ENCODE measurements at regions not wholly inside any gene's neighbourhood (a gene's known extent, or its start where the extent isn't known, plus 50 kb on each side); places are given as distances from the start of the nearest gene placed in this dataset.
A peak's percentile ranks its signal among the peaks of the same experiment; 100 is the strongest.
"Not testable (repeated sequence)": the region's sequence is repeated elsewhere in the genome, so short reads cannot be mapped to it uniquely, and the experiment has no call there.

DNA sequence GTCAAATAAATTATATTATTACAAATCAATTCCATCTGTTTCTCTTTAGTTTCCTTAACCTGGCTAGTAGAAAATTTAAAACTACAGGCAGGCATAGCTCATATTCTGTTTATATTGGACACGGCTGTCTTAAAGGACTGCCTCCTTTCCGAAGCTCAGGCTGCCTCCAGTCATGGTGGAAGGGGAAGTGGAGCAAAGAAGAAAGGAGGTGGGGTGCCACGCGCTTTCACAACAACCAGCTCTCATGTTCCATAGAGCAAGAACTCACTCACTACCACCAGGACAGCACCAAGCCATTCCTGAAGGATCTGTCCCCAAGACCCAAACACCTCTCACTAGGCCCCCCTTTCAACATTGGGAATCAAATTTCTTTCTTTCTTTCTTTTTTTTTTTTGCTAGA, 149.3 kb upstream of the KCNJ18 start:
- no peaks in the 10 kb centered on the region for H3K4me1 ChIP-seq (ENCODE audit: insufficient read depth, insufficient read length)
- H3K9me3 ChIP-seq (ENCODE audit: insufficient read depth, low read length): peaks cover 17% of the 10 kb centered on the region
- no peak for DNase-seq (ENCODE audit: low read depth, low spot score)
- no peak for TF ChIP-seq SUZ12 (IDR thresholded peaks at IDR 0.05; ENCODE audit: extremely low read depth, insufficient read depth, insufficient read length)
- TF ChIP-seq ZNF274 (IDR thresholded peaks at IDR 0.05; ENCODE audit: low read depth, low read length): no peak
- TF ChIP-seq YY1 (IDR thresholded peaks at IDR 0.05; ENCODE audit: insufficient read depth, insufficient read length): no peak
- H3K9ac ChIP-seq (ENCODE audit: insufficient read length, low read depth): no peak overlapping the region
- no peaks in the 10 kb centered on the region for H3K27me3 ChIP-seq (ENCODE audit: insufficient read depth, insufficient read length)
- peaks cover 51% of the 10 kb centered on the region for H3K36me3 ChIP-seq (ENCODE audit: insufficient read depth, insufficient read length, low read length)
- H3K4me3 ChIP-seq (ENCODE audit: insufficient read length, low read depth): no peak overlapping the region

DNA sequence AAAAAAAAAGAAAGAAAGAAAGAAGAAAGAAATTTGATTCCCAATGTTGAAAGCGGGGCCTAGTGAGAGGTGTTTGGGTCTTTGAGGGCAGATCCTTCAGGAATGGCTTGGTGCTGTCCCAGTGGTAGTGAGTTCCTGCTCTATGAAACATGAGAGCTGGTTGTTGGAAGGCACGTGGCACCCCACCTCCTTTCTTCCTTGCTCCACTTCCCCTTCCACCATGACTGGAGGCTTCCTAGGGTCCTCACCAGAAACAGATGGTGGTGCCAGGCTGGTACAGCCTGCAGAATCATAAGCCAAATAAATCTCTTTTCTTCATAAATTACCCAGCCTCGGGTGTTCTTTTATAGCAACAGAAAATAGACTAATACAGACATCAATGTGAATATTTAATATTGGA, 147.3 kb upstream of the KCNJ18 start:
- Histone ChIP-seq H3K36me3 (ENCODE audit: insufficient read depth, insufficient read length, low read length) (peaks cover 66% of the 10 kb centered on the region), H3K4me1 (ENCODE audit: insufficient read depth, insufficient read length) (no peaks in the 10 kb centered on the region), H3K4me3 (ENCODE audit: insufficient read length, low read depth) (no peak overlapping the region), H3K9ac (ENCODE audit: insufficient read length, low read depth) (no peak overlapping the region), H3K9me3 (ENCODE audit: insufficient read depth, low read length) (no peaks in the 10 kb centered on the region), H3K27me3 (ENCODE audit: insufficient read depth, insufficient read length) (no peaks in the 10 kb centered on the region)
- no peak for DNase-seq (ENCODE audit: low read depth, low spot score)
- no peak for TF ChIP-seq ZNF274 (IDR thresholded peaks at IDR 0.05; ENCODE audit: low read depth, low read length)
- TF ChIP-seq SUZ12 (IDR thresholded peaks at IDR 0.05; ENCODE audit: extremely low read depth, insufficient read depth, insufficient read length): no peak

DNA sequence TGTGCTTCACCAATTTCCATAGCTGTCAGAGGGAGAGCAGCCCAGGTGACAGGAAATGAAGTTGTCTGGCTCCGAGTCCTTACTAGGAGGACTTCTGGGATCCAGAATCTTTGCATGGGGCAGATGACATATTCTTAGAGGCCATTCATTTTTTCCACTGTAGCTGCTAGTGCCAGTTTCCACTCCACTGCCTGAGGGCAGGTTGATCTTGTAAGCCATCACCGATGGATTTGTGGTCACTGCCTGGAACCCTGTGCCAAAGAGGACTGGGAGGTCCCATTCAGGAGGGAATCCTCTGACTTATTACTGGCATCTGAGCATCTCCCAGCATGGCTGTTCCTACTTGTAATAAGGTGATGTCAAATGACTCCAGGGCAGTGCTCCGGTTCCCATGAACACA, 144.1 kb upstream of the KCNJ18 start:
- no peaks in the 10 kb centered on the region for H3K9me3 ChIP-seq (ENCODE audit: insufficient read depth, low read length)
- H3K9ac ChIP-seq (ENCODE audit: insufficient read length, low read depth): no peak overlapping the region
- peaks cover 12% of the 10 kb centered on the region for H3K27me3 ChIP-seq (ENCODE audit: insufficient read depth, insufficient read length)
- no peak overlapping the region for H3K4me3 ChIP-seq (ENCODE audit: insufficient read length, low read depth)
- DNase-seq (ENCODE audit: low read depth, low spot score): no peak
- H3K36me3 ChIP-seq (ENCODE audit: insufficient read depth, insufficient read length, low read length): peaks cover 44% of the 10 kb centered on the region
- TF ChIP-seq SUZ12 (IDR thresholded peaks at IDR 0.05; ENCODE audit: extremely low read depth, insufficient read depth, insufficient read length) (no peak), ZNF274 (IDR thresholded peaks at IDR 0.05; ENCODE audit: low read depth, low read length) (no peak)
- no peaks in the 10 kb centered on the region for H3K4me1 ChIP-seq (ENCODE audit: insufficient read depth, insufficient read length)

DNA sequence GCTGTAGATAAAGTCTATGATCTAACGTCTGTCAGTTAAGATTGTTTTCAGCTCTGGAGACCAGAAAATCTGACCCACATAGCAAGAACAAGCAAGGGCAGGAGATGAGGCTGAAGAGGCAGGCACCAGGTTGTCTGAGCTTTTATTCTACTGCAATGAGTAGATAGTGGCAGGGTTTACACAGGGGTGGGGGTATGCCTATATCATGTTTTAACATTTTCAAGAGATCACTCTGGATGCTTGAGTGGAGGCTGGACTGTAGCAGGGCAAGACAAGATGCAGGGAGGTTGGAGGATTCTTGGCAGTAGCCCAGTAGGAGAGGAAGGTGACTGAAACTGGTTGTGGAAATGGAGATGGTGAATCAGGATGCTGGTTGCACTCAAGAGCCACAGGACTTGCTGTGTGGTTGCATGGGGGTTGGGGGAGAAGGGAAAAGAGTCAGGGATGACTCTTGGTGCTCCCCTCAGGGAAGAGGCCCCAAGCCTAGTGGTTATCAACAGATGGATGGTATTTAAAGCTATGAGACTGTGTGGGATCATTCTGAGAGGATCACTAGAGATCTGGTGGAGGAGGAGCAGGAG, 143.1 kb upstream of the KCNJ18 start:
- H3K9ac ChIP-seq (ENCODE audit: insufficient read length, low read depth): peak overlapping the region; percentile 26
- peaks cover 38% of the 10 kb centered on the region for H3K36me3 ChIP-seq (ENCODE audit: insufficient read depth, insufficient read length, low read length)
- no peak for TF ChIP-seq ZNF274 (IDR thresholded peaks at IDR 0.05; ENCODE audit: low read depth, low read length)
- no peaks in the 10 kb centered on the region for H3K4me1 ChIP-seq (ENCODE audit: insufficient read depth, insufficient read length)
- H3K4me3 ChIP-seq (ENCODE audit: insufficient read length, low read depth): no peak overlapping the region
- no peak for DNase-seq (ENCODE audit: low read depth, low spot score)
- no peaks in the 10 kb centered on the region for H3K9me3 ChIP-seq (ENCODE audit: insufficient read depth, low read length)
- peaks cover 12% of the 10 kb centered on the region for H3K27me3 ChIP-seq (ENCODE audit: insufficient read depth, insufficient read length)

DNA sequence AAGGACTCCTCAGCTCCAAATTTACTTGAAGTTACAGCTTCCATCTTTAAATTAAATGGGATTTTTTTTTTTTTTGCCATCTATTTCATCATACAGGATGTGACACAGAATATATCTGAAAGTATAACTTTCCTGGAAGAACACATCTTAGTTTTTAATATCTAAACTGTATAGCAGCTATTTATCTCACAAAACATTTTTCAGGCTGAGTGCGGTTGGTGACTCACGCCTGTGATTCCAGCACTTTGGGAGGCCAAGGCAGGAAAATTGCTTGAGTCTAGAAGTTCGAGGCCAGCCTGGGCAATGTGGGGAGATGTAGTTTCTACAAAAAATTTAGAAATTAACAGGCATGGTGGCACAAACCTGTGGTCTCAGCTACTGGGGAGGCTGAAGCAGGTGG, 142.3 kb upstream of the KCNJ18 start:
- not testable (repeated sequence) for H3K4me1 ChIP-seq (ENCODE audit: insufficient read depth, insufficient read length); DNase-seq (ENCODE audit: low read depth, low spot score); H3K9me3 ChIP-seq (ENCODE audit: insufficient read depth, low read length)
- H3K9ac ChIP-seq (ENCODE audit: insufficient read length, low read depth): peak overlapping the region; percentile 85
- H3K4me3 ChIP-seq (ENCODE audit: insufficient read length, low read depth): peak overlapping the region; percentile 77
- peaks cover 34% of the 10 kb centered on the region for H3K36me3 ChIP-seq (ENCODE audit: insufficient read depth, insufficient read length, low read length)
- peaks cover 12% of the 10 kb centered on the region for H3K27me3 ChIP-seq (ENCODE audit: insufficient read depth, insufficient read length)

DNA sequence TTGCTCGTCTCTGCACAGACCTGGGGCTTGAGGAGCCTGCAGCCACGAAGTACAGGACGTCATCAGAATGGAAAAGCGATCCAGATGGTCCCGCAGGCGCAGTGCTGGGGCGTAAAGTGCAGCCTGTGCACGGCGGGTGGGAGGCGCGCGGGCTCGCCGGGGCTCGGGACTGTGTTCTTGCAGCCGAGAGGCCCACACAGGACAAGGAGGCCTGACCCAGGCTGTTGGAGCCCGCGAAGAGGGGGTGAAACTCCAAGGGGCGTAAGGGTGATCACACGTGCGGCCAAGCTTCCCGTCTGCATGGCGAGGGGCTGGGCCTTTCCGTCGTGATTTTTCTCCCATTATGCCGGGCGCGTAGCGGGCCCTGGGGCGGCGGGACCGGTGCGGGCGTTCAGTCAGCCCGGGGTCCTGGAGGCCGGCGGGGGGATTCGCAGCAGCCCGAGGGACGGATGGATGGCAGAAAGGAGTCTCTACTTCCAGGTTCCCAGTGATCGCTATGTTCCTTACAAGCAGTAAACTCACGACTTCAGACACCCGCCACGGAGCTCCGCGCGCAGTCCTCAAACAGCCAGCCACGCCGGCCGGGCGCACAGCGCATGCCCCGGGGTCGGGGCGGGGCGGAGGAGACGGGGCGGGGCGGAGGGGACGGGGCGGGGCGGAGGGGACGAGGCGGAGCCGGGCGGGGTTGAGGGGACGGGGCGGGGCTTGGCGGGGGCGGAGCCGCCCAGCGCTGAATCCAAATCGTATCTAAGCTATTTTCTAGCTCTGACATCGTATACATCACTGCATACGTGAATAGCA, 141.0 kb upstream of the KCNJ18 start:
- Histone ChIP-seq H3K9me3 (ENCODE audit: insufficient read depth, low read length) (no peaks in the 10 kb centered on the region), H3K36me3 (ENCODE audit: insufficient read depth, insufficient read length, low read length) (peaks cover 28% of the 10 kb centered on the region), H3K9ac (ENCODE audit: insufficient read length, low read depth) (peak overlapping the region; percentile 85), H3K4me3 (ENCODE audit: insufficient read length, low read depth) (peak overlapping the region; percentile 77), H3K27me3 (ENCODE audit: insufficient read depth, insufficient read length) (peaks cover 12% of the 10 kb centered on the region), H3K4me1 (ENCODE audit: insufficient read depth, insufficient read length) (no peaks in the 10 kb centered on the region)
- DNase-seq (ENCODE audit: low read depth, low spot score): peak; percentile 28
- TF ChIP-seq ZNF274 (IDR thresholded peaks at IDR 0.05; ENCODE audit: low read depth, low read length): no peak
- TF ChIP-seq SUZ12 (IDR thresholded peaks at IDR 0.05; ENCODE audit: extremely low read depth, insufficient read depth, insufficient read length): no peak
- TF ChIP-seq YY1 (IDR thresholded peaks at IDR 0.05; ENCODE audit: insufficient read depth, insufficient read length): no peak

DNA sequence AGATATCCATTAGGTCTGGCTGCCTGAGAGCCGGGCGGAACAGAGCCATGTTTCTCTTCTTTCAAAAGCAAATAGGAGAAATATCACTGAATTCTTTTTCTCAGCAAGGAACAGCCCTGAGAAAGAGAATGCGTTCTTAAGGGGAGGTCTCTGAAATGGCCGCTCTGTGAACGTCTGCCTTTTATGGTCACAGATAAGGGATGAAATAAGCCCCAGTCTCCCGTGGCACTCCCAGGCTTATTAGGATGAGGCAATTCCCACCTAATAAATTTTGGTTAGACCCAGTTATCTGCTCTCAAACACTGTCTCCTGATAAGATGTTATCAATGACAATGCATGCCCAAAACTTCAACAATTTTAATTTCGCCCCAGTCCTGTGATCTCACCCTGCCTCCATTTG, 133.4 kb upstream of the KCNJ18 start:
- H3K36me3 ChIP-seq (ENCODE audit: insufficient read depth, insufficient read length, low read length); H3K4me3 ChIP-seq (ENCODE audit: insufficient read length, low read depth); H3K4me1 ChIP-seq (ENCODE audit: insufficient read depth, insufficient read length); DNase-seq (ENCODE audit: low read depth, low spot score); H3K27me3 ChIP-seq (ENCODE audit: insufficient read depth, insufficient read length); H3K9me3 ChIP-seq (ENCODE audit: insufficient read depth, low read length); H3K9ac ChIP-seq (ENCODE audit: insufficient read length, low read depth): not testable (repeated sequence)

DNA sequence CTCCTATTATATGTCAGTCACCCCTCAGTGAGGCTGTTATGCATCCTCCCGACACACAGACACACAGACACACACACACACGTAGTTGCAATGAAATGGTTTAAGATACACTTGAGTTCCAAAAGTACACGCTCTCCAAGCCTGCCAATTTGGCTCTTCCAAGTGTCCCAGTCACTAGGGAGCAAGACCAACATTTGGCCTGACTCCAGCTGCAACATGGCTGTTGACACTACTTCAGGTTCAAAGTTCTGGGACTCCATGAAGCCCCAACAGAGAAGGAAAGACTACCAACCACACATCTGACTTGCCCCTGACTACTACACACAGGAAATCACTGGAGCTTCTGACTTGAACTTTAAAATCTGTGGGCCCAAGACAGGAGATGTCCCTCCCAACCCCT, 128.1 kb upstream of the KCNJ18 start:
- Histone ChIP-seq H3K27me3 (ENCODE audit: insufficient read depth, insufficient read length) (no peaks in the 10 kb centered on the region), H3K9ac (ENCODE audit: insufficient read length, low read depth) (no peak overlapping the region), H3K9me3 (ENCODE audit: insufficient read depth, low read length) (no peaks in the 10 kb centered on the region), H3K36me3 (ENCODE audit: insufficient read depth, insufficient read length, low read length) (no peaks in the 10 kb centered on the region), H3K4me1 (ENCODE audit: insufficient read depth, insufficient read length) (no peaks in the 10 kb centered on the region), H3K4me3 (ENCODE audit: insufficient read length, low read depth) (no peak overlapping the region)
- DNase-seq (ENCODE audit: low read depth, low spot score): no peak
- TF ChIP-seq SUZ12 (IDR thresholded peaks at IDR 0.05; ENCODE audit: extremely low read depth, insufficient read depth, insufficient read length) (no peak), ZNF274 (IDR thresholded peaks at IDR 0.05; ENCODE audit: low read depth, low read length) (no peak), YY1 (IDR thresholded peaks at IDR 0.05; ENCODE audit: insufficient read depth, insufficient read length) (no peak)

DNA sequence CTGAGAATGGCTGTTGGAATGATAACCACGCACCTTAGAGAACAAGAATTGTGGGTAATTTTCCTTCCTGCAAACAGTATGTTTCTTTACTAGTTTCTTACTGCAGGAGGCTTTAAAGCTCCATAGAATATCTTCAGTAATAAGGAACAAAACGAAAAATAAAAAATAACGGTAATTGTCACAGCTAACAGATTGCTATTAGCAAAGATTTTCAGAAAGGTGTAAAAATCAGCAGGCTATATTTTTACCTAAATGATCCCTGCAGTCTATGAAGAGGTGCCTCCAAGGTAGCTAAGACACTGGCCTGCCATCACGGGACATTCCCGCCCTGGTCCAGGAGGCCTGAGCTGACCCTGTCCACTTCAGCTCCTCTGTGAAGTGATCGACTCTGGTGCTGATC, 127.6 kb upstream of the KCNJ18 start:
- H3K4me1 ChIP-seq (ENCODE audit: insufficient read depth, insufficient read length); H3K36me3 ChIP-seq (ENCODE audit: insufficient read depth, insufficient read length, low read length); H3K9ac ChIP-seq (ENCODE audit: insufficient read length, low read depth); H3K27me3 ChIP-seq (ENCODE audit: insufficient read depth, insufficient read length); H3K4me3 ChIP-seq (ENCODE audit: insufficient read length, low read depth); DNase-seq (ENCODE audit: low read depth, low spot score); H3K9me3 ChIP-seq (ENCODE audit: insufficient read depth, low read length): not testable (repeated sequence)

DNA sequence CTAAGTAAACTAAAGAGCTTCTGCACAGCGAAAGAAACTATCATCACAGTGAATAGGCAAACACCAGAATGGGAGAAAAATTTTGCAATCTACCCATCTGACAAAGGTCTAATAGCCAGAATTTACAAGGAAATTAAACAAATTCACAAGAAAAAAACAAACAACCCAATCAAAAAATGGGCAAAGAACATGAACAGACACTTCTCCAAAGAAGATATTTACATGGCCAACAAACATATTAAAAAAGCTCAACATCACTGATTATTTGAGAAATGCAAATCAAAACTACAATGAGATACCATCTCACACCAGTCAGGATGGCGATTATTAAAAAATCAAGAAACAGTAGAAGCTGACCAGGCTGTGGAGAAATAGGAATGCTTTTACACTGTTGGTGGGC, 121.9 kb upstream of the KCNJ18 start:
- not testable (repeated sequence) for H3K27me3 ChIP-seq (ENCODE audit: insufficient read depth, insufficient read length); H3K4me3 ChIP-seq (ENCODE audit: insufficient read length, low read depth); H3K9me3 ChIP-seq (ENCODE audit: insufficient read depth, low read length); H3K36me3 ChIP-seq (ENCODE audit: insufficient read depth, insufficient read length, low read length); DNase-seq (ENCODE audit: low read depth, low spot score); H3K4me1 ChIP-seq (ENCODE audit: insufficient read depth, insufficient read length); H3K9ac ChIP-seq (ENCODE audit: insufficient read length, low read depth)

DNA sequence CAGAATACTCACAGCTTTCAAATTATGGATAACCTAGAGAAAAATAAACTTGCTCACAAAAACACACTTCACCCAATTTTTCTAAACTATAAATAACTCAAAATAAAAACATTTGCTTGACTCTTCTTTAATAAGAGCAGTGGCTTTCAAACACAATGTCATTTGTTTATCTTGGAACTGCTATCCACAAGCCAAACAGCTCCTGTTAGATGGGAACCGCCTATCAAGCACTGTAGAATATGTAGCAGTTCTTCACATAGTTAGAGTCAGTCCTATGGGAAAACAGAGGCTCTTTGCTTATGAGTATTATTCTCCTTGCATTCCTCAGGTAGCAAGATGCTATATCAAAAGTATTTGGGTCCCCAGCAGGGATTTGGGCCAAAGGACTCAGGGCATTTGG, 120.2 kb upstream of the KCNJ18 start:
- H3K27me3 ChIP-seq (ENCODE audit: insufficient read depth, insufficient read length); H3K36me3 ChIP-seq (ENCODE audit: insufficient read depth, insufficient read length, low read length); H3K9ac ChIP-seq (ENCODE audit: insufficient read length, low read depth); H3K9me3 ChIP-seq (ENCODE audit: insufficient read depth, low read length); H3K4me1 ChIP-seq (ENCODE audit: insufficient read depth, insufficient read length); H3K4me3 ChIP-seq (ENCODE audit: insufficient read length, low read depth); DNase-seq (ENCODE audit: low read depth, low spot score): not testable (repeated sequence)

Measured in NT2/D1 (cell line).